ENCODE measurements at regions not wholly inside any gene's neighbourhood (a gene's known extent, or its start where the extent isn't known, plus 50 kb on each side); places are given as distances from the start of the nearest gene placed in this dataset.

GRCh38 chr5:77850536-77851175 lies 74.5 kb upstream of the TBCA start:
- peaks cover 43% of the 10 kb centered on the region for H3K4me1 Mint-ChIP-seq
- TF ChIP-seq CTCF (conservative IDR thresholded peaks at IDR 0.05) = no peak
- peaks cover 98% of the 10 kb centered on the region for H3K27me3 Mint-ChIP-seq (ENCODE audit: insufficient read depth)
- H3K4me3 Mint-ChIP-seq = peak overlapping the region; percentile 73
- H3K36me3 Mint-ChIP-seq (ENCODE audit: low read depth) = no peaks in the 10 kb centered on the region
- Histone ChIP-seq H3K36me3 (ENCODE audit: control insufficient read depth, insufficient read depth, low read length) (no peaks in the 10 kb centered on the region), H3K4me3 (ENCODE audit: low read length) (no peak overlapping the region), H3K9me3 (ENCODE audit: control insufficient read depth, low read length) (no peaks in the 10 kb centered on the region), H3K9ac (ENCODE audit: extremely low read depth, low read length, poor library complexity, severe bottlenecking) (no peak overlapping the region), H3K27me3 (ENCODE audit: control insufficient read depth, insufficient read depth, low read length, poor library complexity, severe bottlenecking) (peaks cover 88% of the 10 kb centered on the region), H3K4me1 (ENCODE audit: control insufficient read depth, insufficient read depth, low read length) (peaks cover 21% of the 10 kb centered on the region), H3K27ac (ENCODE audit: low read depth, low read length) (no peak overlapping the region)
- 45 to 63% methylated on average over 23 to 30 of the region's 30 CpGs for WGBS, 2 experiments (ENCODE audit: insufficient coverage in 1 of 2, insufficient read length in 1 of 2)
- H3K9me3 Mint-ChIP-seq = no peaks in the 10 kb centered on the region
- peak; percentile 75 for DNase-seq
- H3K27ac Mint-ChIP-seq = no peak overlapping the region

DNA sequence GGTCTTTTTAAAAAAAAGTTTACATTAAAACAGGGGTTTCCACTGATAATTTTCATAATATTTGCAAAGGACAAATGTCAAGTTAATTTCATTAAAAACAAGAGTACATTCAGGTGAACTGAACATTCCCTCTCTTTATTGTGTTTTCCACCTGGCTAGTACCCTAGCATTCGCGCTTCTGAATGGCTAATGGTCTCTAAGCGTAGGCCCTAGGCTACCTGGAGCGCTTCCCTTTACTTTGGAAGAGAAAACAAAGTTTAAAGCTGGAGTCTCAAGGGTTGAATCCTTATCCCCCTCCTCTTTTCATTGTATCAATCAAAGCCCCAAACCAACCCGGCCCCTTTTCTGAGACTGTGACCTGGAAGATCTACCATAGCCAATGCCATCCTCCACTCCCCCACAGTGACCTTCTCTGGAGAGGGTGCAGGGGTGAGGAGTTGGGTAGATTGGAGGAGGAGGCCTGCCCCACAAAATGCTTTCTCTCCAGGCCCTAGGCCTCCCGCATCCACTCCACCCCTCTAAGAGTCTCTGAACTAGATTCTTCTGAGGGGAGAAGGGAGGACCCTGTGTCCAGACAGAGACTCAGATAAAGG lies 73.3 kb upstream of the TBCA start:
- Mint-ChIP-seq H3K27ac (no peak overlapping the region), H3K4me1 (peaks cover 46% of the 10 kb centered on the region), H3K4me3 (no peak overlapping the region), H3K27me3 (ENCODE audit: insufficient read depth) (peaks cover 97% of the 10 kb centered on the region), H3K36me3 (ENCODE audit: low read depth) (no peaks in the 10 kb centered on the region), H3K9me3 (no peaks in the 10 kb centered on the region)
- Histone ChIP-seq H3K36me3 (ENCODE audit: control insufficient read depth, insufficient read depth, low read length) (no peaks in the 10 kb centered on the region), H3K27me3 (ENCODE audit: control insufficient read depth, insufficient read depth, low read length, poor library complexity, severe bottlenecking) (peaks cover 97% of the 10 kb centered on the region), H3K9me3 (ENCODE audit: control insufficient read depth, low read length) (no peaks in the 10 kb centered on the region), H3K9ac (ENCODE audit: extremely low read depth, low read length, poor library complexity, severe bottlenecking) (no peak overlapping the region), H3K4me1 (ENCODE audit: control insufficient read depth, insufficient read depth, low read length) (peaks cover 22% of the 10 kb centered on the region), H3K27ac (ENCODE audit: low read depth, low read length) (no peak overlapping the region), H3K4me3 (ENCODE audit: low read length) (no peak overlapping the region)
- TF ChIP-seq CTCF (conservative IDR thresholded peaks at IDR 0.05) = no peak
- peak; percentile 53 for DNase-seq
- 52% methylated on average over 3 to 6 of the region's 6 CpGs for WGBS, 2 experiments (ENCODE audit: insufficient coverage in 1 of 2, insufficient read length in 1 of 2)

DNA sequence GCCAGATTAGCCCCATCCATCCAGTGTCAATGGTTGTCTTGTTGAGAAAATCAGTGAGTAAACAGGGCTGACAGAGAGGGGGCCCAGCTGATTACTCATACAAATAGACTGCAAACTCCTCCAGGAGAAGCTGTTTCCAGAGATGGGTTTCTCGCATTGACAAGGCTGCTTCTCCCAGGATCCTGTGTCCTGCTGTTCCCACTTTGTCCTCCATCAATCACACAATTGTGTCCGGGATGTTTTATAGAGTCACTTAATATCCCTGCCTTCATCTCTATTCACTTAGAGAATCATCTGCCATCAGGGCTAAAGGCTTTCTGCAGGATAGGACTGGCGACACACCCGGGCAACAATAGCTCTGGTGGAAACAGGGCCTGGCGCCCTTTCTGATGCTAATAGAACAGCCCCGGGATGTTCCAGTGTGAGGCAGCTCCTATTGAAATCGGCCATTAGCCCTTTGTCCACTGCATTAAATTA lies 71.7 kb upstream of the TBCA start:
- H3K27ac ChIP-seq (ENCODE audit: low read depth, low read length) = peak overlapping the region; percentile 20
- peaks cover 96% of the 10 kb centered on the region for H3K27me3 Mint-ChIP-seq (ENCODE audit: insufficient read depth)
- H3K4me1 Mint-ChIP-seq = peaks cover 55% of the 10 kb centered on the region
- TF ChIP-seq CTCF (conservative IDR thresholded peaks at IDR 0.05) = no peak
- no peaks in the 10 kb centered on the region for H3K36me3 Mint-ChIP-seq (ENCODE audit: low read depth)
- WGBS, 2 experiments (ENCODE audit: insufficient coverage in 1 of 2, insufficient read length in 1 of 2) = 19 to 23% methylated on average over 3 to 7 of the region's 7 CpGs
- no peak overlapping the region for H3K27ac Mint-ChIP-seq
- H3K9ac ChIP-seq (ENCODE audit: extremely low read depth, low read length, poor library complexity, severe bottlenecking) = no peak overlapping the region
- peak; percentile 89 for DNase-seq
- no peaks in the 10 kb centered on the region for H3K9me3 ChIP-seq (ENCODE audit: control insufficient read depth, low read length)
- H3K4me3 ChIP-seq (ENCODE audit: low read length) = no peak overlapping the region
- H3K4me3 Mint-ChIP-seq = peak overlapping the region; percentile 14
- H3K36me3 ChIP-seq (ENCODE audit: control insufficient read depth, insufficient read depth, low read length) = no peaks in the 10 kb centered on the region
- H3K9me3 Mint-ChIP-seq = no peaks in the 10 kb centered on the region
- H3K27me3 ChIP-seq (ENCODE audit: control insufficient read depth, insufficient read depth, low read length, poor library complexity, severe bottlenecking) = peaks cover 95% of the 10 kb centered on the region
- peaks cover 22% of the 10 kb centered on the region for H3K4me1 ChIP-seq (ENCODE audit: control insufficient read depth, insufficient read depth, low read length)

All from endodermal cell (in vitro differentiated cells).